ENCODE measurements at regions not wholly inside any gene's neighbourhood (a gene's known extent, or its start where the extent isn't known, plus 50 kb on each side); places are given as distances from the start of the nearest gene placed in this dataset.

DNA sequence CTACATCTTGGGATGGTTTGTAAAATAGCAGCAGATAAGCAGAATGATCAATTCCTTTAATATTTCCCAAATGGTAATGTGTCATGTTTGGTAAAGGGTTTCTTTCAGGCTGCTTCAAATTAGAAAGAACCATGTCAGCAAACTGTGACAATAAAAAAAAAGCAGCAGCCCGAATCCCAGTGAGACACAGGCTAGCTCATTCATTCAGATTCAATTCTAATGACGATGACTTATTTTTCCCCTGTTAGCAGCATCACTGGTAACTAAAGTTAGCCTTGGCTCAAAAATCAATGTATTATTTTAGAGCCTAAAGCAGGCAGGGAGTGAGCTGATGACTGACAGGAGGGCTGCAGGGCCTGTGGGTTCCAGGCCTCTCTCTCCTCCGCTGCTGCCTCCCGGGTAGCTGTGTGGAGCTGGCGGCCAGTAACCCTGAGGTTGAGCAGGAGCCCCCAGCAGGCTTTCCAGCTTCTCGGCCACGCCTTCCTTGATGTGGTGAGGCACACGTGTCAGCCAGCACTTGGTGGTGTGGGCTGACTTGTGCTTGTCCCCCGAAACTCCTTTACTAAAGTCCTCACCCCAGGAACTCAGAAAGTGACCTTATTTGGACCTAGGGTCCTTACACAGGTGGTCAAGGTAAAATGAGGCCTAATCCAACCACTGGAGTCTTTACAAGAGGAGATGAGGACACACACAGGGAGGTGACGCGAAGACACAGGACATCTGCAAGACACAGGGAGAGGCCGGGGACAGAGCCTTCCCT lies 120.5 kb upstream of the HS6ST1 start:
- no peak for DNase-seq

DNA sequence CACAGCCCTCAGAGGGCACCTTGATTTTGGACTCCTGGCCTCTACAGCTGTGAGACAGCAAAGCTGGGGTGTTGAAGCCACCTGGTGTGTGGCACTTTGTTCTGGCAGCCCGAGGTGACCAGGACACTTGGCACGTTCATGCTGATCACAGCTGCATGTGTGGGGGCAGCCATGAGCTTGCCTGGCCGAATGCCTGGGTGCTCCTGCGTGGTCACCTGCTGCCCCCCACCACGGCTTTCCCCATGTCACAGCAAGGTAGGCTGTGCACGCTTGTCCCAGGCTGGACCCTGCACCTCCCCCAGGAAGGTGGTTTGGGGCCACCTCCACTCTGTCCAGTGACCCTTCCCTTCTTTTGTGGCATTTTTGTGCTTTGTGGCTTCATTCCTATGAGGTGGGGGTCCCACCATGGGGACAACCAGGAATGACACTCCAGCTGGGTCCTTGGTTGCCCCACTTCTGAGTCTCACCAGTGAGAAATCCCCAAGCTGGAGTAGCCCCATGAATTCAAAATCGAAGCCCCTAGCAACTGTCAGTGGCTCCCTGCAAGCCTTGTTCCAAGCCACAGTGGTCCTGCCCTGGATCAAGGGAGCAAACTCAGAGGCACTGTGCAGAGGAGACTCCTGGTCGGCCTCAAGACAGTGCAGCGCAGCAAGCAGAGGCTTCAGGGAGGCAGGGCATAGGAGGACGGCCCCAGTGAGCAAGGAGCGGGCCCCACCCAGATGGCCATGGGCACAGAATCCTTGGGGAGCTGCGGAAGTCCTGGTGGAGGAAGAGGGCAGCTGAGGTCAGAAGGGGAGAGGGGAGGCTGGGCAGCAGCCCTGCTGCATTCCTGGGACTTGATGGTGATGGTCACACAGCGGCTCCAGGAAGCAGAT lies 121.4 kb upstream of the HS6ST1 start:
- no peak for DNase-seq

DNA sequence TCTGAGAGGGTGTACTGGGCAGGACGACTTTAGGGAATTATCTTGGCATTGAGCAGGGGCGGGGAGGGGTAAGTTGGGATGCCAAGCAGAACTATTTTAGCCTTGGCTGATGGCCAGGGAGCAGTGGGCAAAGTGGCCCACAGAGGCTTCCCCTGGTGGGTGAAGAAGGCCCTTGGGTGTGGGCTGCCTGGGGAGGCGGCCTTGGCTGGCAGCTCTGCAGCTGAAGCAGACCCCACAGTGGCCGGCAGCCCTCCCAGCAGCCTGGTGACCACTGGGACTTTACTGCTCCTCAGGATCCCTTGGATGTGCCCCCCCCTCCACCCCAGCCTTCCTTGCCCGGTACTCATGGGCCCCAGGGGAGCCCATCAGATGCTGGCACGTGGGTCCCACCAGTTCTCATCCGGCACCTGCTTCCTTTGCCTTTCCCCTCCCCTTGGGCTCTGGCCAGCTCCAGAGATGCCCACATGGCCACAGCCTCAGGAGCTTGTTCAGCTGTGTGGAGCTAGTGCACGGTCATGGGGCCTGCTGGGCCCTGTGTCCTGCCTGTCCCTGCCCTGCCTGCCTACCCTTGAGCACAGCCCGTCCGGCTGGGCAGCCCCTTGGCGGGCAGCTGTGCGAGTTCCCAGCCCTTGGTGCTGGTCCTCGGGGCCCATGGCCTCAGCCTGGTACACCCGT lies 122.1 kb upstream of the HS6ST1 start:
- DNase-seq: no peak

DNA sequence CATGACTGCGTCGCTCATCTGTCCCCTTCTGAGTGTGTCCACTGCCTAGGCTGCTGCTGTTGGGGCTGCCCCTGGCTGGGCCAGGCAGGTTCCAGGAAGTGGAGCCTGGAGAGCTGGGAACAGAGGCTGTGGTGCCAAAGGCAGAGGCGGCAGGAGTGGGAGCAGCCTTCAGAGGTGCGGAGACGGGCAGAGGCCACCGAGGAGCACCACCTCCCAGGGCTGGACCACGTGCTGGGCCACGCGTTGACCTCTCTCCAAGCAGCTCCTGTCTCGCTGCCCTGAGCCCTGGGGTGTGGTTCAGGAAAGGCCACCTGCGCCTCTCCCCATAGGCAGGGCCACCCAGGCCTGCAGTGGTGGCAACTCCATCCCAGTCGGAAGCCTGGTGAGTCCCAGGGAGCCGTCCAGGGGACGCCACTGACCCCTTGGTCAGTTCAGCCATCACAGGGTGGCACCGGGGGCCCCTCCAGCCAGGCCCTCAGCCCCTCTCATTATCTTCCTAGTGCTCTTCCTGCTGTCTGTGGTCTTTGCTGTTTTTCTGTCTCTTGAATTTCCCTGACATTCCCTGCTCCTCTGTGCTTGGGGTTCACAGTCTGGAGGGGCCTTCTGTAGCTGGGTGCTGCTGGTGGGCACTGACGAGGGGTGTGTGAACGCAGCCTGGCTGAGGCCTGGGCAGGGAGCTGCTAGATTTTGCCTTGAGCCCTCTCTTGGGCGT lies 122.8 kb upstream of the HS6ST1 start:
- no peak for DNase-seq

DNA sequence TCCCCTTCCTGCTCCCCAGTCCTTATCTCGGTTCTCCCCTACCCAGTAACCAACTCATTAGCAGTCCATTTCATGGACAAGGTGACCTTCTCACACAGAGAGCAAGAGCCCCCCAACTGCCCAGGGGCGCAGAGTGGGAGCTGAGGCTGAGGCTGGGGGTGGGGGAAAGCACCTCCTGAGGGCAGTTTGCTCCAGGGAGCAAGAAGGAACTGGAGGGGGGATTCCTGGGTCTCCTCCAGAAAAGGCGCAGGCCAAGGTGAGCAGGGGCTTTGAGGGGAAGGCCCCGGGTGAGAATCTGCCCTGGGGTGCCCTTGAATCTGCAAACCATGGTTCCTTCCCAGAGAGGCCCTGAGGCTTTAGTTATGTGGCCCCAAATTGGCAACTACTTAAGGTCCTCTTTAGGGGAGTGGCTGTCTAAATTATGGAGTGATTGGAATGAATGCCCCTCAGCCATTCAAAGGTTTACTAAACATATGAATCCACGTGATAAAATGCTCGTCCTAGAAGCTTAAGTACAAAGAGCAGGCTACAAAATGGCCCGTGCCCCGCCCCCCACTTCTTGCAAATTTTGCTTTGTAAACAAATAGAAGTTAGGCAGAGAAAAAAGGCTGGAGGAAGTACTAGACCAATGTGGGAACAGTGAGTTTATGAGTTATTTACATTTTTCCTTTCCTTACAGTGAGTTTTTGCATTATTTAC lies 123.5 kb upstream of the HS6ST1 start:
- no peak for DNase-seq

DNA sequence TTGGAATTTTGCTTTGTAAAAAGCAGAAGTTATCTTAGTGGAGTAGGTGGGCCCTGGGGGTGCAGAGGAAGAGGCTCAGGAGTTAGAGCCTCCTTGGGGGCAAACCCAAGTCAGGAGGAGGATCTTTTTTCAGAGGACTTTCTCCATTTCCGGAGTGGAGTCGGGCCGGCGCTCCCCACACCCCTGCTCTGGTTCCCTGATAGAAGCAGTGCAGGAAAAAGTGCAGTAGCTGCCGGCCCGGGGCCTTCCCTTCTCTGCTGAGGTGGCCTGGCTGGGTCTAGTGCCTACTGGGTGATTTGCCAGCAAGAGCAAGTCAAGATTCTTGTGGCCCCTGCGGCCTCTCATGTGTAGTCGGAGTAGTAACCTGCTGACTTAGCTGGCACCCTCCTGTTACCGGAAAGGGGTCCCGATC lies 124.2 kb upstream of the HS6ST1 start:
- DNase-seq: no peak

DNA sequence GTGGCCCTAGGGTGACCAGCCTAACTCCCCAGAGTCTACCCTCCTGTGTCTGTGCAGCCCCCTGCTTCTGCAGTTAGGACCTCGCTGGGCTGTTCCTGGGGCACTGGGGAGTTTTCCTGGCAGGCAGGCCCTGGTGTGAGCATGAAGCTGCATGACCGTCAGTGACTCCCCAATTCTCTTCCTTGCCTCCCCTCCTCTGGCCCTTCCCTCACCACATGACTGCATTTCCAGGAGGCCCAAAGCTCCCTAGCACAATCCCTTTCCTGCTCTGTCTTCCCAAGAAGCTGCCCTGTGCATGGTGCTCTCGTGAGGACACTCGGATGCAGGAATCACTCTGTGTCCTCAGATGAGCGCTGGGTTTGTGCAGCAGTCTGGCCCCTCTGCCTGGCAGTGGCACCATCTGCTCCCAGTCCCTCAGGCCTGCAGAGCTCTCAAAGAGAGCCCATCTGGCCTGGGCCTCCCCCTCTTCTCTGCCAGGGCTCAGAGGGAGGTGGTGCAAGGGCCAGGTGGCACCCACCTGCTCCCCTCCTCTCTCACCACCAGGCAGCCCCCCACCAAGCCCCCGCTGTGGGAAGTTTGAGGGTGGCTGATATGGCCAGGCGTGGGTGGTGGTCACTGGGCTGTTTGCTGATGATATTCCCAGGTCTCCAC lies 125.6 kb upstream of the HS6ST1 start:
- DNase-seq: no peak

DNA sequence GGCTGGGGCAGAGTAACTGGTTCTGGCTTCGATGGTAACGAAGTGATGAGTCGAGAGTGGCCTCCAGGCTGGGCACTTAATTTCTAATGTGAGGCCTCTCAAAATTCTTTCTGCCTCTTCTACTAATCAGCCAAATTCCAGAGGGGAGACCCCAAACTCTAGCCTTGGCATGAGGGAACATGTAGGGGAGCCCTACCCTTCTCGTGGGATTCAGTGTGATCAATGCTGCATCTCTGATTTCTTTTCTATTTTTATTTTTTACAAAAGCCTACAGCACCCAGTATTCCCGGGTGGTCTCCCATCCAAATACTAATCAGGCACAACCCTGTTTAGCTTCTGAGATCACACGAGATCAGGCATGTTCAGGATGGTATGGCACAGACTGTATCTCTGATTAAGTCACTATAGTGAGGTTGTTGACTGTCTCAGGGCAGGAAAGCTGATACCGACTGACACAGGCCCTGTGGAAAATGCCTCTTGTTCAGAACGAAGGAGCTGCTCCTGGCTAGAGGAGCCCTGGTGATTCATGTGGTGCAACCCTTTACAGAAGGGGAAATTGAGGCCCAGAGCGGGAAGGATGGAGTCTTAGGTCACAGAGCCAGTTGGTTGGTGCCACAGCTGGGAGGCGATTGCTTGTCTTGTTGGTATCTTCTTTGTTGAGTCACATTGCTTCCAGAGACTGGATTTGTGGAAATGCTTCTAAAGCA lies 126.3 kb upstream of the HS6ST1 start:
- DNase-seq: no peak

DNA sequence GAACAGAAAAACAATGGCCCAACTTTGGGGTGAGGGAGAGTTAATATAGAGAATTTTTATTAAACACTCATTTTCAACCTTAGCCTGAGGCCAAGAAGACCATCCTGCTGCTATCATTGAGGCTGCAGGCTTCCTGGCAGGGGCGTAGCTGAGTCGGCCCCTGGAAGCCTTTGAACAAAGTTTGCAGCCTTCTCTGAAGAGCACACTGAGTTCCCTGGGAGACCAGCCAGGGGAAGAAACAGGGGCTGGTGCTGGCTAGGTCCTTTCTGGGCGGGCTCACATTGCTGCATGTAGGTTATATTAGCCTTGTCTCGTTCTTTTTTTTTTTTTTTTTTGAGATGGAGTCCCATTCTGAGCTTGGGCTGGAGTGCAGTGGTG lies 126.8 kb upstream of the HS6ST1 start:
- no peak for DNase-seq

DNA sequence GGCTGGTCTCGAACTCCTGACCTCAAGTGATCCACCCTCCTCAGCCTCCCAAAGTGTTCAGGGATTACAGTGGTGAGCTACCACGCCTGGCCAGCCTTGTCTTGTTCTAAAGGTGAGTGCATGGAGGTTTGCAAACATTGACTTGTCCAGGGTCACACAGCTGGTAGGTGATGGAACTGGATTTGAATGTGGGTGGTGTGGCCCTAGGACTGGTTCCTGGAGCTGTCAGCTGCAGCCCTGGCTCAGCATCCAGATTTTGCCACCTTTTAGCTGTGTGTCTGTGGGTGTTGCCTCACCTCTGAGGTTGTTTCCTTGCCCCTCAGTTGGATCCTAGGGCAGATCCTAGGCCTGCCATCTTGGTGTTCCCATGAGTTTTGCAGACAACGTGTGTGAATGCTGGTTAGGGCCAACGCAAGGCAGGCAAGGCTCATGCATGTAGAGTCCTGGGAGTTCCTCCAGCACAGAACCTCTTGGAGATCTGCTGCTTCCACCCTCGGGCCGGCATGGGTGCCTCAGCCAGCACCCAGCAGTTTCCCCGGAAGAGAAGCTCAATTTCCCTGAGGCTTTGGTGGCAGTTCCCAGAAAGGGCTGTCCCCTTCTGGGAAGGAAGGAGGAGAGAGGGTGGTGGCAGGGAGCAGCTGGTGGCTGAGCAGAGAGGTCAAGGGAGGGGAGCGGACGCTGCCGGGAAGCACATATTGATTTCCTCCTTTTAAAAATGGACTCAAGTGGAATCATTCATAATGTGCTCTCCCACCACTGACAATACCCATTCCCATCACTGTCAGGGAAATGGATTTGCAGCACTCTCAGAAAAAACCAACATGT lies 127.6 kb upstream of the HS6ST1 start:
- DNase-seq: no peak

DNA sequence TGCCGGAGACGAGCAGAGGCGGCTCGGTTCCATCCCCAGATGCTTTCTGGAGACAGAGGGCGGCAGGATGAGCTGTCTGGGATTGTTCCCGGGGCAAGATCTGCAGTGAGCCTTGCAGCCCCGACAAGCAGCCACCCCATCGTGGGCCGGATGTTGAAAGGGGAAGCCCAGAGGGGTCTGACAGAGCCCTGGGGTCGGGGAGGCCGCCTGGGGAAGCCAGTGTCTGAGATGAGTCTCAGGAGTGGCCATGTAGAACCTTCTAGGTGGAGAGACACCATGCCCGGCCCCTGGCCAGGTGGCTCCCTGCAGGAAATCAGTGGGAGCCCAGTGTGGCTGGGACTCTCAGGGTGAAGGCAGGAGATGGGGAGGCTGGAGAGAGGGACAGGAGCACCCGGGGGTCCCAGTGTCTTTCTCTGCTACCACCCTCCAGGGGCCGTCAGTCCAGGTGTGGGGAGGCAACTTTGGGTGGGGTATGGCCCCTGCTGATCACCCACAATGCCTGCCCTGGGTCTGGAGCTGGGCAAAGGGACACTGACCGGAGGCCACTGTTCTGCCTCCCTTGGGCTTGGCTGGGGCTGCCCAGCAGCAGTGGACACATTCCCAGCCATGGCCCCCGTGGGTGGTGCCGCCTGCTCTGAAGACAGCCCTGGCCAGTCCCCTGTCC lies 128.3 kb upstream of the HS6ST1 start:
- DNase-seq: no peak

DNA sequence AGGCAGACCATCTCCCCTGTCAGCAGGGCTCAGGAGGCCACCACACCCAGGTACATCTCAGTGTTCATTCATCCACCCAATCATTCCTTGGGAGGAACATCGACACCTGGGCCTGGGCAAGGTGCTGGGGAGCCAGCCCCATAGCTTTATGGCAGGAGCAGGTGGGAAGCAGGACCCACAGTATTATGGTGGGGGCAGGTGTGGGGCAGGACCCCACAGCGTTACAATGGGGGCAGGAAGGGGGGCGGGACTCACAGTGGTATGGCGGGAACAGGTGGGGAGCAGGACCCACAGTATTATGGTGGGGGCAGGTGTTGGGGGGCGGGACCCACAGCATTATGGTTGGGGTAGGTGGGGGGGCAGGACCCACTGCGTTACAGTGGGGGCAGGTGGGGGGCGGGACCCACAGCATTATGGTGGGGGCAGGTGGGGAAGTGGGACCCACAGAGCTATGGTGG lies 128.9 kb upstream of the HS6ST1 start:
- DNase-seq: no peak

DNA sequence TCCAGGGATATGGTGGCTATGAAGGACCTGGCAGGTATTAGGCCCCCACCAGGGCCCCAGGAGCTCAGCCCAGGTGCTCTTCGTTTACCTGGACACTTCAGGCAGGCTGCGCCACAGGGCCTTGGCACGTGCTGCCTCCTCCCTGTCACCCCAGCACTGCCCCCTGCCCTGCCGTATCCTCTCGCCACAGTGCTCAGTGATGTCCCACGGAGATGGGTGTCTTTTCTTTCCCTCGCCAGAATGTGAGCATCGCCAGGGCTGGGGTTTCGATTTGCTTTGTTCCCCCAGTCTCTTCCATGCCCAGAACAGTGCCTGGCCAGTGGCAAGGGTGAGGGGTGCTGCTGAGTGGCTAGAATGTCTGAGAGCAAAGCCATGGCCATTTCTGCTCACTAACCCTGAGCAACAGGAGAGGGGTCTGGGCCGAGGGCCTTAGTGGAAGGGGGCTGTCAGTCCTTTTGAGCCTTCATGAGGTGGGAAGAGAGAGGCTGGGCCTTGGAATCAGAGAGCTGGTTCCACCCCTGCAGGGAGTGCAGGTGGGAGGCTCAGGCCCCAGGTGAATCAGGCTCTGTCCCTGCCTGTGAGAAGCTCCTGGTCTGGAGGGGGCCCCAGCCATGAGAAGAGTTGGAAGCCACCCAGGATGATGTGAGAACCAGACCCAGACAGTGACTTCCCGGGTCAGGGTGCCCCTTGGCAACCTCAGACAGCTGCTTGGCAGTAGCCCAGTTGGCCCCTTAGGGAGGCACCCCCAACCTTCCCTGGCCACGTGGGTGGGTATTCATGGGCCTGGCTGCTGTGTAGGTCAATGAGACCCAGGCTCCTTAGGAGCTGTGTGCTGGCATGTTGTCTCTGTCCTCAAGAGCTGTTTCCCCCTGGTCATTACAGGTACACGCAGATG lies 129.9 kb upstream of the HS6ST1 start:
- no peak for DNase-seq

DNA sequence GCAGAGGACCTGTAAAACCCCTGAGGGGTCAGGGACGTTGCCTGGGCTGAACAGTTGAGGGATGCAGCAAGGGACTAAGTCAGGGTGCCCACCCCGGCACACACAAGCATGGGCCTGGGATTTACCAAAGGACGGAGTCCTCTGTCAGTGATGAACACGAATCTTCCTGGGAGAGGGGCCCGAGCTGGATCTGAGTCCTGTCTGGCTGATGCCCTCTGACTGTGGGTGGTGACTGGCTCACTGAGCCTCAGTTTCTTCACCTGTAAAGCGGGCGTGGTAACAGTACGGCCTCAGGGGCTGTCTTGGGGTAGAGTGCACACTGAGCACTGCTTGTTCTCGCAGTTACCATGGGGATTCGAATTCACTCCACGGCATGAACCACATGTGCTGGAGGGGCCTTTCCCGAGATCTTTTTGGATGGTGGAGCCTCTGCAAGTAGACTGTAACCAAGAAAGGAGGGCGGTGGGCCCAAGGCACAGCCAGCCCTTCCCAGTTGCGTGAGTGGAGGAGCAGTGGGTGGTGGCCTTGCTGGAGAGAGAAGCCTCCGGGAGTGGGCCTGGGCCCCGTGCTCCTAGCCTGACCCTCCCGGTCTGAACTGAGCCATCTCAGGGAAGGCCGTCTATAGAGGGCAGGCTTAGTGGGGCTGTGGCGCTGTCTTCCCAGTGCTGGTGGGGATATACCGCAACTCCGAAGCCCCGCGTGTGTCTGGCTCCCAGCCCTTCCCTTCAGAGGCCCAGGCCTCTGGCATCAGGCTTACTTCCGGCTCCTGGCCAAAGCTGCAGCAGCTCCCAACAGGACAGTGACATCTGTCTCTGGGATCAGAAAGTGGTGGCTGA lies 130.8 kb upstream of the HS6ST1 start:
- no peak for DNase-seq

DNA sequence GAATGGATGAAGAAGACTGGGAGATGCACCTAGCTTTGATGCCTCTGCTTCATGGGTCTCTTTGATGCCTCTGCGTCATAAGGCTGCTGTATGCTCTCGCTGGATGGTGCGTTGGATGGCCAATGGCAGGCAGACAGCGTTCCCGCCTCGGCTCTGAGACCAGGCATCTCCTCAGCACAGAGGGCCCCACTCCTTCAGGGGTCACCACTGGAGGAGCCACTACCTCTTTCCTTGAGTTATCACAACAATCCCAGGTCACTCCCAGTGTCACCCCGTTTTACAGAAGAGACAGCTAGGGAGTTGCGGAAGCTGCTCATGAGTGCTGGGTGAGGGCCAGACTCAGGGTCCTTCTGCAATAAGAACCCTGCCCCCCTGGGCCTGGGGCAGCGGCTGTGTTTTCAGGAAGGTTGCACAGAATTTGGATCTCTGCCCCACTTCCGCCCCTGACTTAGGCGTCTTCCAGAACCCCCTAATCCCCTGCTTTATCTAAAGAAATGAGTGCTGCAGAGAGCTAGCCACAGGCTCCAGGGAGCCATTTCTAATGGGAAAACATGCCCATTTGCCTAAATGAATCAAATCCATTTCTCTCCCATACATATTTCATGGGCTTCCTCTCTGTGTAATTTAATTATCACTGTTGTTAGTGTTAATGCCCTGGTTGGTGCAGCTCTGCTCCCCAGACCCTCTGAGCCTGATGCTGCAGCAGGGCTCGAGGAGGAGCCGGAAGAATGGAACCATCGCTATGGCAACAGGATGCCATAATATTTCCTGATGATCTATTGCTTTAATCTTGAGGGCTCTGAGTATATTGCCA lies 131.8 kb upstream of the HS6ST1 start:
- DNase-seq: no peak
